ENCODE measurements at regions not wholly inside any gene's neighbourhood (a gene's known extent, or its start where the extent isn't known, plus 50 kb on each side); places are given as distances from the start of the nearest gene placed in this dataset.

- H2AFZ ChIP-seq (ENCODE audit: low read depth, low read length) = no peak overlapping the region
- no peak overlapping the region for H3K4me3 ChIP-seq
- ChIA-PET CTCF (ENCODE audit: low intra/inter-chr PET ratio) (no interaction called here), POLR2A (interaction anchor here (0.7 kb wide), 1 partner anchor 488 kb away, joined by 3 read pairs; no protein-coding TSS in a partner anchor)
- H3K27ac ChIP-seq (ENCODE audit: extremely low read depth, low read depth, low read length) = no peak overlapping the region
- no peaks in the 10 kb centered on the region for H3K9me1 ChIP-seq (ENCODE audit: control insufficient read depth, insufficient read depth, low read length)
- peaks cover 7% of the 10 kb centered on the region; the same call in 1 of the 2 replicates for H3K9me3 ChIP-seq (replicated peaks; ENCODE audit: control insufficient read depth, insufficient read depth, low read depth, low read length)
- no peaks in the 10 kb centered on the region for H3K4me1 ChIP-seq (replicated peaks in 1 of 2; ENCODE audit: control insufficient read depth in 2 of 2, insufficient read depth in 2 of 2, low read length in 2 of 2)
- no peak overlapping the region for H3K4me2 ChIP-seq (ENCODE audit: insufficient read depth, low read length)
- H3K79me2 ChIP-seq (ENCODE audit: control insufficient read depth, insufficient read depth, low read length) = no peaks in the 10 kb centered on the region
- H4K20me1 ChIP-seq (replicated peaks; ENCODE audit: control insufficient read depth, insufficient read depth, low read length) = no peaks in the 10 kb centered on the region
- no peak for ATAC-seq
- DNase-seq (ENCODE audit: extremely low read depth in 1 of 4, low spot score in 3 of 4) = no peak
- intact Hi-C loops (cut with micrococcal nuclease) (no loop called here), in situ Hi-C loops (cut with MboI) (no loop called here)
- no peaks in the 10 kb centered on the region for H3K27me3 ChIP-seq (ENCODE audit: control insufficient read depth in 2 of 2, insufficient read depth in 2 of 2, low read length in 2 of 2)
- H3K9ac ChIP-seq (ENCODE audit: insufficient read depth in 1 of 2, low read depth in 2 of 2, low read length in 2 of 2) = no peak overlapping the region
- no peak for FAIRE-seq
- no TSS peak for BruUV-seq (replicated peaks)
- no peaks in the 10 kb centered on the region for H3K36me3 ChIP-seq (ENCODE audit: control insufficient read depth, insufficient read depth, low read length)
- 0% methylated on average over 2 of the region's 2 CpGs for WGBS (ENCODE audit: insufficient coverage, low coverage, missing lambda C conversion rate)
- TF ChIP-seq YY1 (IDR thresholded peaks at IDR 0.05; ENCODE audit: borderline replicate concordance in 1 of 3, control insufficient read depth in 1 of 3, extremely low read depth in 1 of 3, insufficient read depth in 3 of 3, insufficient read length in 1 of 3, insufficient replicate concordance in 2 of 3, low read depth in 1 of 3, low read length in 2 of 3) (no peak), FOXP1 (CRISPR knock-in tag; IDR thresholded peaks at IDR 0.05) (no peak), PHB2 (IDR thresholded peaks at IDR 0.05; ENCODE audit: low read depth) (no peak)
Measured at GRCh38 chr1:239219679-239220078, 166.7 kb upstream of the CHRM3 start.

DNA sequence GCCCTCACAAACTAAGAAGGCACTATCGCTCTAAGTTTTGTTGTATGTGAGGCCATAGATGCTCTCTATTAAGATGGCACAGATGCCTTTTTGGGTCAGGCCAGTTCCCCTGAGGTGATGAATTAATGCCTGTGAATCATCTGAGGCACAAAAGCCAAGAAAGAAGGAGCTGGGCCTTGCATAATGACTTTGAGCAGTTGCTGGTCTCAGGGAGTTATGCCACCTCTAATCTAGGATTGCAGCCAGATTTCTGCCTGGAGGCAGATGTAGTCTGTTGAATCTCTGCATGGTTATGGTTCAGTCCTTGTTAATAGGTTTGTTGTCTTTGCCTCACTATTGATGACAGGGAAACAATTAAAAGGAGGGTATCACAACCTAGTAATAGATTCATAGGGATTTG, 168.1 kb upstream of the CHRM3 start:
- ChIA-PET CTCF (ENCODE audit: low intra/inter-chr PET ratio) (no interaction called here), POLR2A (no interaction called here)
- Histone ChIP-seq H3K4me1 (replicated peaks in 1 of 2; ENCODE audit: control insufficient read depth in 2 of 2, insufficient read depth in 2 of 2, low read length in 2 of 2) (no peaks in the 10 kb centered on the region), H4K20me1 (replicated peaks; ENCODE audit: control insufficient read depth, insufficient read depth, low read length) (no peaks in the 10 kb centered on the region), H3K27ac (ENCODE audit: extremely low read depth, low read depth, low read length) (no peak overlapping the region), H3K79me2 (ENCODE audit: control insufficient read depth, insufficient read depth, low read length) (no peaks in the 10 kb centered on the region), H3K9me3 (replicated peaks; ENCODE audit: control insufficient read depth, insufficient read depth, low read depth, low read length) (peaks cover 6% of the 10 kb centered on the region; the same call in 1 of the 2 replicates), H3K27me3 (ENCODE audit: control insufficient read depth in 2 of 2, insufficient read depth in 2 of 2, low read length in 2 of 2) (no peaks in the 10 kb centered on the region), H3K4me3 (no peak overlapping the region), H3K4me2 (ENCODE audit: insufficient read depth, low read length) (no peak overlapping the region), H3K9ac (ENCODE audit: insufficient read depth in 1 of 2, low read depth in 2 of 2, low read length in 2 of 2) (no peak overlapping the region), H2AFZ (ENCODE audit: low read depth, low read length) (no peak overlapping the region), H3K36me3 (ENCODE audit: control insufficient read depth, insufficient read depth, low read length) (no peaks in the 10 kb centered on the region), H3K9me1 (ENCODE audit: control insufficient read depth, insufficient read depth, low read length) (no peaks in the 10 kb centered on the region)
- intact Hi-C loops (cut with micrococcal nuclease) (no loop called here), in situ Hi-C loops (cut with MboI) (no loop called here)
- DNase-seq (ENCODE audit: extremely low read depth in 1 of 4, low spot score in 3 of 4) (no peak), FAIRE-seq (no peak), ATAC-seq (no peak)
- 0% methylated on average over 1 of the region's 1 CpG for WGBS (ENCODE audit: insufficient coverage, low coverage, missing lambda C conversion rate)
- no peak for TF ChIP-seq SMARCA4 (IDR thresholded peaks at IDR 0.05)
- no TSS peak for BruUV-seq (replicated peaks)

Measured in K562 (cell line).